NCI-H82 (cell line): ENCODE measurements at regions not wholly inside any gene's neighbourhood (a gene's known extent, or its start where the extent isn't known, plus 50 kb on each side); places are given as distances from the start of the nearest gene placed in this dataset.
"Not testable (repeated sequence)": the region's sequence is repeated elsewhere in the genome, so short reads cannot be mapped to it uniquely, and the experiment has no call there.

Source experiments
- DNase-seq: peaks from one replicate; lab custom pipeline; 2025; lab: John Stamatoyannopoulos, UW

- DNase-seq, result peak; percentile 21
These were observed 1182.4 kb downstream of the DNAJB9 start for GRCh38 chr7:109752068-109752467.

- no peak for DNase-seq
These were observed 1188.0 kb downstream of the DNAJB9 start for GRCh38 chr7:109757713-109758112.

GRCh38 chr7:109763611-109764010 lies 1193.9 kb downstream of the DNAJB9 start:
- DNase-seq, result no peak

GRCh38 chr7:109772161-109772560 lies 1202.5 kb downstream of the DNAJB9 start:
- peak; percentile 20 for DNase-seq

GRCh38 chr7:109782806-109783205 lies 1213.1 kb downstream of the DNAJB9 start:
- DNase-seq, result no peak

- DNase-seq, result no peak
These were observed 1236.9 kb downstream of the DNAJB9 start for GRCh38 chr7:109806548-109806947.

GRCh38 chr7:109821156-109821555 lies 1251.5 kb downstream of the DNAJB9 start:
- no peak for DNase-seq

- DNase-seq, result no peak
These were observed 1256.1 kb upstream of the LRRN3 start for GRCh38 chr7:109834851-109835250.

GRCh38 chr7:109835577-109835976 lies 1255.3 kb upstream of the LRRN3 start:
- no peak for DNase-seq

- DNase-seq, result no peak
These were observed 1254.9 kb upstream of the LRRN3 start for GRCh38 chr7:109836016-109836415.

- DNase-seq, result no peak
These were observed 1248.5 kb upstream of the LRRN3 start for GRCh38 chr7:109842386-109842785.

- peak; percentile 26 for DNase-seq
These were observed 1246.6 kb upstream of the LRRN3 start for GRCh38 chr7:109844362-109844761.

GRCh38 chr7:109864230-109864629 lies 1226.7 kb upstream of the LRRN3 start:
- DNase-seq, result peak; percentile 96

GRCh38 chr7:109868215-109868860 lies 1222.6 kb upstream of the LRRN3 start:
- peak; percentile 71 for DNase-seq

GRCh38 chr7:109873296-109873695 lies 1217.6 kb upstream of the LRRN3 start:
- no peak for DNase-seq

GRCh38 chr7:109879287-109879828 lies 1211.6 kb upstream of the LRRN3 start:
- DNase-seq, result peak; percentile 52

GRCh38 chr7:109890622-109891021 lies 1200.3 kb upstream of the LRRN3 start:
- no peak for DNase-seq

GRCh38 chr7:109893231-109893630 lies 1197.7 kb upstream of the LRRN3 start:
- no peak for DNase-seq

- peak; percentile 56 for DNase-seq
These were observed 1195.4 kb upstream of the LRRN3 start for GRCh38 chr7:109895536-109895935.

GRCh38 chr7:109901926-109902325 lies 1189.0 kb upstream of the LRRN3 start:
- DNase-seq, result no peak

- DNase-seq, result not testable (repeated sequence)
These were observed 1185.4 kb upstream of the LRRN3 start for GRCh38 chr7:109905368-109906065.

GRCh38 chr7:109915670-109916069 lies 1175.3 kb upstream of the LRRN3 start:
- no peak for DNase-seq

- DNase-seq, result no peak
These were observed 1164.2 kb upstream of the LRRN3 start for GRCh38 chr7:109926738-109927137.
